ENCODE measurements at regions not wholly inside any gene's neighbourhood (a gene's known extent, or its start where the extent isn't known, plus 50 kb on each side); places are given as distances from the start of the nearest gene placed in this dataset.
"Not testable (repeated sequence)": the region's sequence is repeated elsewhere in the genome, so short reads cannot be mapped to it uniquely, and the experiment has no call there.

DNA sequence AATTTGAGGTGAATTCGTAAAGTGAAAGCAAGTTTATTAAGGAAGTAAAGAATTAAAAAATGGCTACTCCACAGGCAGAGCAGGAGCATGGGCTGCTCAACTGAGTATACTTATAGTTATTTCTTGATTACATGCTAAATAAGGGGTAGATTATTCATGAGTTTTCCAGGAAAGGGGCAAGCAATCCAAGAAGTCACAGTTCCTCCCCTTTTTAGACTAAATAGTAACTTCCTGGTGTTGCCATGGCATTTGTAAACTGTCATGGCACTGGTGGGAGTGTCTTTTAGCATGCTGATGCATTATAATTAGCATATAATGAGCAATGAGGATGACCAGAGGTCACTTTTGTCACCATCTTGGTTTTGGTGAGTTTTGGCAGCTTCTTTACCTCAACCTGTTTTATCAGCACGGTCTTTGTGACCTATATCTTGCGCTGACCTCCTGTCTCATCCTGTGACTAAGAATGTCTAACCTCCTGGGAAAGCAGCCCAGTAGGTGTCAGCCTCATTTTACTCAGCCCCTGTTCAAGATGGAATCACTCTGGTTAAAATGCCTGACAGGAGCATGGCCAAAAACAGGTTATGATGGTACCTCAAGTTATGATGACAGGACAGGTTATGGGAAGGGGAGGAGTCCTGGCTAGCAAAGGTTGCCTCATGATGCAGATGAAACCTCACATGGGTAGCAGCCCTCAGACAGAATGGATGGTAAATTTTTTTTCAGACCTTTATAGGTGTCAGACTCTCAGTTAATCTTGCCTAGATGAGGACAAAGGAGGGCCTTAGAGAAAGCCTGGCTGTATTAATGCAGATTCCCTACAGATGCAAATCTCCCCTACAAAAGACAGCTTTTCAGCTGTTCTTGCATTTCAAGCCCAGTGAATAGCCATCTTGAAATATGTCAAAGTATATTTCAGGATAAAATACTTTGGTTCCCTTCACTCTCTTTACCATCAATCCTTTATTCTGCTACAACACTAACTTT is 49.7 kb downstream of the SIPA1L2 start:
- no peak for DNase-seq (ENCODE audit: low spot score)

DNA sequence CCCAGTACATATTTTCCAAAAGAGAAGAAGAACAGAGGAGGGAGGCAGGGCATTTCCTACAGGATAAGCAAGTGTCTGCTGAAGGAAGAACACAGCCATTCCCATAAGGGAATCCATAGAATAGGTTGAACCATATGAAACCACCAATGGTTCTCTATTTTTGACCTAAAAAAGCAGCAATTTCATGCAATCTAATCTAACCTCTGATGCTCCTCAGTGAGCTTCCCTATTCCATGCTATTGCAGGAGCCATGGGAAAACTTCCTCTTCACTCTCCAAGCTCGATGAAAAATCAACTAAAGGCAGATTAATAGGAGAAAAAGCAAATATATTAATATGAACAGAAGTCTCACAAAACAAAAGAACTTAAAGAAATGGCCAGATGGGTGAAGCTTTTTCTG is 50.5 kb downstream of the SIPA1L2 start:
- no peak for DNase-seq (ENCODE audit: low spot score)

DNA sequence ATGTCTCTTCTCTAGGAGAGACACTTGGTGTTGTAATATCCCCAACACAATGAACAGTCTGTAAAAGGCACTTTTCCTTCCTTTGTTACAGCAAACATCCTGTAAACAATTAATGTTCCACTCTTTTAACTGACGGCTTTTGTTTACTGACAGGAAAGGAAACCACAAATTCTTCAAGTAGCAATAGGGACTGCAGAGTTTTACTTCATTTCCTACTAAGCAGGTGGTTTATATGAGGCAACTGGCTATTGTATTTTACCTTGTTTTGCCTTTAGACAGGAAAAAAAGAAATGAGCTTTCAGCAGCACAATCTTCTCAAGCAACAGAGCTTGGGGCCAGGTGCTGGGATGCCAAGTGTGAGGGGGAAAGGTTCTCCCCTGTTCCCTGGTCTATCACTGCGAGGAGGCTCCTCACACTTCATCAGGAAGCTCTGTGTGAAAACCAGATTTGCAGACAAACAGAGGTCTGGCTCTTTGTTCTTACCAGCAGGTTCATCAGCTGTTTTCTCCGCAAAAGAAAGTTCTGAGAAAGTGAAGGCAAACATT is 51.2 kb downstream of the SIPA1L2 start:
- DNase-seq (ENCODE audit: low spot score): no peak

DNA sequence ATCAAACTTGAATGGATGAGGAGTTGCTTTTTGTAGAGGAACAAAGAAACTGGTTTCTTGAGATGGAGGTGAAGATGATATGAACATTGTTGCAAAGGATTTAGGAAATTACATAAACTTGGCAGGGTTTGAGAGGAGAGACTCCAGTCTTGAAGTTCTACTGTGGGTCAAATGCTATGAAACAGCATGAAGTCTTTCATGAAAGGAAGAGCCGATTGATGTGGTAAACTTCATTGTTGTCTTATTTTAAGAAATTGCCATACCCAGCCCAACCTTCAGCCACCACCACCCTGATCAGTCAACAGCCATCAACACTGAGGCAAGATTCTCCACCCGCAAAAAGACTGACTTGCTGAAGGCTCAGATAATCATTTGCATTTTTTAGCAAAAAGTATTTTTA is 52.2 kb downstream of the SIPA1L2 start:
- DNase-seq (ENCODE audit: low spot score): no peak

DNA sequence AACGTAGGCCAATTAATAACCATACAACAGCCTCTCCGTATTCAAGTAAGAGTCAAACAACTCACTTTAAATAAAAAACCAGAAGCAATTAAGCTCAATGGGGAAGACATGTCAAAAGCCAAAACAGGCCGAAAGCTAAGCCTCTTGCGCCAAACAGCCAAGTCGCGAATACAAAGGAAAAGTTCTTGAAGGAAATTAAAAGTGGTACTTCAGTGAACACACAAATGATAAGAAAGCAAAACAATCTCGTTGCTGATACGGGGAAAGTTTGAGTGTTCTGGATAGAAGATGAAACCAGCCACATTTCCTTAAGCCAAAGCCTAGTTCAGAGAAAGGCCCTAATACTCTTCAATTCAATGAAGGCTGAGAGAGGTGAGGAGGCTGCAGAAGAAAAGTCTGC is 53.4 kb downstream of the SIPA1L2 start:
- DNase-seq (ENCODE audit: low spot score): no peak

DNA sequence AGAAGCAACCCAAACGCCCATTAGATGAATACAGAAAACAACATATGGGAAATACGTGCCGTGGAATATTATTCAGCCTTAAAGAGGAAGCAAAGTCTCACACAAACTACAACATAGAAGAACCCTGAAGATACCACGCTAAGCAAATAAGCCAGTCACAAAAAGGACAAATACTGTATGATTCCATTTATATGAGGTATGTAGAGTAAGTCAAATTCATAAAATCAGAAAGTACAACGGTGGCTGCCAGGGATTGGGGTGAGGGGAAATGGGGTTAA is 54.2 kb downstream of the SIPA1L2 start:
- no peak for DNase-seq (ENCODE audit: low spot score)

DNA sequence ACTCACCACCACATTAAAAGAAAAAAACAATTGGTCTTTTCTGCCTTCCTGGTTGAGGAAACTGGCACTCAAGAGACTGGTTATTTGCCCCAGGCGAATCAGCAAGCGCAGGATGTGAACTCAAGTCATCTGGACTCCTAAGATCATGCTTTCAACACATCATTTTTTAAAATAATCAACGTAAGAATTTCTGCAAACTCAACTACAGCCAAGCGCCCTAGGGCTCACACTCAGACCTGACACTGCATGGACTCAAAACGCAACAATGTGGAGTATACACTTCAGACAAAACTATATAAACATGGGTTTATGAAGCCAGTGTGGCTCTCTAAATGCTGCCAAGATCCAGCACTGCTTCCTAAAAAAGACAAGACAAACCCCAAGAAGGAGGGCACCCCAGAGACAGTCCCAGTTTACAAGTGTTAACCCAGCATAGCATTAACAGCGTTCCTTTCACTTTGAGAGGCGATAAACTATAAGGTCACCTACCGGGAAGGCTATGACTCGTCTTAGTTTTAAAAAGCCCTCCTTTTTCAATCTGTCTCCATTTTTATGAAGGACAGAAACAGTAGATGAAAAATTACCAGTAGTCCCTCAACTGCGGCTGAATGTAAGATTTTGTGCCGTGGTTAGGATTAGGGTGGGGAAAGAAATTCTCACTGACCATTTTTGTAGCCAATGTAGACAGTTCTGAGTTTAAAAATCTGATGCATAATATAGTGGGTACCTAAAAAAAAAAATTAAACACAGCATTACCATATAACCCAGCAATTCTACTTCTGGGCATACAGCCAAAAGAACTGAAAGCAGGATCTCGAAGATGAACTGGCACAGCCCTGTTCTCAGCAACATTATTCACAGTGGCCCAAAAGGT is 54.8 kb downstream of the SIPA1L2 start:
- DNase-seq (ENCODE audit: low spot score): peak; percentile 66

DNA sequence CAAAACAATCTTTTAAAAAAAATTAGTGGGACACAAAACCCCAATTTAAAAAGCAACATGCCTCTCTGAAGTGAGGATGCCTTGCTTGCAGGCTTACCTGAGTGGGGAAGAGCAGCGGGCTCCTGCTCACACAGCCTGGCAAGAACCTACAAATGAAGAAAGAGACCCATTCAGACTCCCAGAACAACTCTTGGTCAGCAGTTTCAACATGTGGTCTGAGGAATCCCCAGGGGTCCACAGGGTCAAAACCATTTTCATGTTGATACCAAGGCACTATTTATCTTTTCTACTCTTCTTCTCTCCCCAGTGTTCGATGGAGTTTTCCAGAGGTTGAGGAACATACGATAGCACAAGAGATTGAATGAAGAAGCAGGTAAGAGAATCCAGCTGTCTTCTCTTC is 55.9 kb downstream of the SIPA1L2 start:
- DNase-seq (ENCODE audit: low spot score): no peak

DNA sequence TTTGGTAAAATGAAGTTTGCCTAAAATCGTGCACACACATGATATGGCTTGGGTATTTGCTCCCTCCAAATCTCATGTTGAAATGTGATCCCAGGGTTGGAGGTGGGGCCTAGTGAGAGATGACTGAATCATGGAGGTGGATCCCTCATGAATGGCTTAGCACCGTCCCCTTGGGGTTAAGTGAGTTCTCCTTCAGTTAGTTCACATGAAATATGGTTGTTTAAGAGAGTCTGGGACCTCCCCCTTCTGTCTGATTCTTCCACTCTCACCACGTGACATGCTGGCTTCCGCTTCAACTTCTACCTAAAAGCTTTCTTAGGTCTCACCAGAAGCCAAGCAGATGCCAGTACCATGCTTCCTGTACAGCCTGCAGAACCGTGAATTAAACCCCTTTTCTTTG is 58.4 kb downstream of the SIPA1L2 start:
- no peak for DNase-seq (ENCODE audit: low spot score)

DNA sequence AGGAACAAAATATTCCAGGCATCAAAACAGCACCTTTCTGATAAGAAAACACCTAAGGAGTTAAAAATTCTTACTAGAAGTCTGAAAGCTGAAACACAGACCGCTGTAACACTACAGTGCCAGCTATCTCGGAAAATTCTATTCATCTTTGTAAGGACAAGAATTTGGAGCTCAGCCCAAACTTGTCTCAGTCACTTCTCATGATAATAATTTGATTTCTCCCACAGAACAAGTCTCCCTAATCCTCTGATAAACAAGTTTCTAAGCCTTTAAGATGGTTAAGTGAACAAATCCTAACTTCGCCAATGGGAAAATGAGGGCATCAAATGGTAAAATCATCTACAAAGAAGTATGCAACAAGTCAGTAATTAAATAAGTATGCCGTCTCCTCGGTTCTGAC is 59.9 kb downstream of the SIPA1L2 start:
- DNase-seq (ENCODE audit: low spot score): peak; percentile 73

DNA sequence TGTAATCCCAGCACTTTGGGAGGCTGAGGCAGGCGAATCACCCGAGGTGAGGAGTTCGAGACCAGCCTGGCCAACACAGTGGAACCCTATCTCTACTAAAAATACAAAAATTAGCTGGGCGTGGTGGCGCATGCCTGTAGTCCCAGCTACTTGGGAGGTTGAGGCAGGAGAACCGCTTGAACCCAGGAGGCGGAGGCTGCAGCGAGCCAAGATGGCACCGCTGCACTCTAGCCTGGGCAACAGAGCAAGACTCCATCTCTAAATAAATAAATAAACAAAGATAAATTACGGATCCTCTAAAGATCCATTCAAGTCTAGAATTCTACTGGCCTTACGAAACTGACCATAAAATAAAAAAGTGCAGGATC is 60.4 kb downstream of the SIPA1L2 start:
- not testable (repeated sequence) for DNase-seq (ENCODE audit: low spot score)

DNA sequence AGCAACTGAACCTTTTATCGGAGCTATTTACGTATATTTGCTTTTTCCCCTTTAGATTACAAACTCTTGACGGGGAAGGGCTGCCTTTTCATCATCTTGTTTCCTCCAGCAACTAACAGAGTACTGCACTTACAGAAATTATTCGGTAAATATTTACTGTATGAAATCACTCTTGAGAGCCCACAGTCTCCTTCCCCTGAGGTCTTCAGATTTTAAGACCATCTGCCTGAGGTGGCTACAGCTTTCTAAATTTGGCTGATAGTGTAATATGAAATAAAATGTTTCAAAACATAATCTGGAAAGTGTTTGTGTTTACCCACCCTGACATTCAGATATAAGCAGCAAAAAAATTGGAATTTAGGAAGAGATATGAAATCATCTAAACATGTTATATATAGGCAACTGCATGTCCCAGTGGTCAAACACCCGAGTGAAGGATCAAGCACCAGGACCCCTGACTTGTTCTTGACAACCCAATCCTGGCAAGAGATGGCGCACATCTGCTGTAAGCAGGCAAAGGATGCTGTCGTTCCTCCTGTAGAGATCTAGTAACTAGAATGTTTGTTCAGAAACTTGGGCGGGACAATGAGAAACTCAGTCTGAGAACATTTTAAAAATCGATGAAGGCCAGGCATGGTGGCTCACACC is 60.9 kb downstream of the SIPA1L2 start:
- no peak for DNase-seq (ENCODE audit: low spot score)

DNA sequence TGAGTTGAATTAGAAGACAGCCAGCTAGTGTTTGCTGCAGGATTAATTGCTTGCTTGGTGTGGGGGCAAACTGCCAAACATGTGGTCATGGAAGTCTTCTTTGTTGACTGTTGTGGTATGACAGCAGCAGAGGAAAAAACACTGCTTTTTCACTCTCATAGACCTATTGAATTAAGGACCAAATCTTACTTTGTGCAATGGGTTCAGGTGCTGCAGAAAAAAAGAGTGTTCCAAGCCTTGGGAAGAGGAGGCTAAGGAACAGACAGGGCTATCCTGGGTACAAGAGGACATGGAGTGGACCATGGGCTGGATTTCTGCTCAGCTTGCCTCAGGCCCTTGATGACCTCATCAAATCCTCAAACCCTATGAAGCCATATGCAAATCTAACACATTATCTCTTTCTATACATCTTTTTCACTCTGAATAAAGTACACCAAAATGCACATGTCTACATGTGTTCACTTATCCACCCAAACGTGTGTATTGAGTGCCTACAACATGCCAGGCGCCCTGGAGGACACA is 61.5 kb downstream of the SIPA1L2 start:
- DNase-seq (ENCODE audit: low spot score): no peak

DNA sequence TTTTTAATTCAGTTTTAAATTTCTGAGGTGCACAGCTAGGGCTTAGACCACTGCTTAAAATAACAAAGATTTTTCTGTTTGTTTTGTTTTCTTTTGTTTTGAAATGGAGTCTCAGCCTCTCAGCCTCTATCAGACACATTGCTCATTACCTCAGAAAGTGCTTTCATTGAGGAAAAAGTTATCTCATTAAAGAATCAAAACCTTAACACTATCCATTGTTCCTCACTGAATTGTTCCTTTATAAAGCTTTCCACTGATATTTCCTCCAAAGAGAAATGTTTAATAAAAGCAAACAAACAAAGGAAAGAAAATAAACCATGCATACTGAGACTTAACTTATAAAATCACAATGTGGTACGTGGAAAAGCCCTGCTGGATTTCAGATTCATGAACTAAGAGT is 63.8 kb downstream of the SIPA1L2 start:
- DNase-seq (ENCODE audit: low spot score): no peak

DNA sequence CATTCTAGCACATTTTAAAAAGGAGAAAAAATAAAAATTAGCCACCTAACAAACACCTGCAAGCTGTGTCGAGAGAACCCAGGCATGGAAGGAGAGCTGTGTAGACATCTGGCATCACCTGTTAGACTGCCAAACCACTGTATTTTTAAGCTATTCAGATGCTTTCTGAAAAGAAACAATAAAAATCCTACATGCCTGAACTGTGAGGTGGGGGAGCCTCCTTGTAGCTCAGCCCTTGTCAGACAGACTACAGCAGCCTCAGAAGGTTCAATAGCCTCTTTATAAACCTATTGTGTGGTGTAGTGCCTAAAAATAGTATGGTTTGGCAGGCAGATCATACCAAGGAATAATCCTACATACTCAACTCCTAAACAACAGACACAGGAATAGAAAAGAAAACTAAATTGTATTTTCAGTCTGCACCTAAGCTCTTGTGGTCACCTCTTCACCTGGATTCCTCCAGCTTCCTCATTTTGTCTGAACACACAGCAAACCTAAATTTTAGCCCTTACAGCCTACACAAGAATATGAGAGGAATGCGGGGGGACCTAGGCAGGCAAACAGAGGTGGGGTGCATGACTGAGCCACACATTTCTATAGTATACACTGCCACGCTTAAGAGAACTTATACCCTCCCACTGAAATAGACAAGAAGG is 67.0 kb downstream of the SIPA1L2 start:
- no peak for DNase-seq (ENCODE audit: low spot score)

DNA sequence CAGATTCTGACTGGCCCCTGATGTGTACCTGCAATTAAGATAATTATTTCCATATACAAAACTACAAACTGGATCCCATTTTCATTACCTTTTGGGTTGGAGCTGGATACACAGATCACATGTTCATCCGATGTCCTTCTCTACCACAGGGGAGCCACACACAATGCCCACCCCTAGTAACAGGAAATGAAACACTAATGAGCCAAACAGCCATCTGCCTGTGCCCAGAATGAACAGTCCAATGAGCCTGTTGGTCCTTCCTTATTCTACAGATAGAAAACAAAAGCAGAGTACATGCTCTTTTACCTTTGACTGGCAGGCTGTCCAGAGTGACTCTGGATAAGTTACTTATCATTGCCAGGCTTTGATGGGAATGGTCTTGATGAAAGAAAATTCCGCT is 68.6 kb downstream of the SIPA1L2 start:
- no peak for DNase-seq (ENCODE audit: low spot score)

DNA sequence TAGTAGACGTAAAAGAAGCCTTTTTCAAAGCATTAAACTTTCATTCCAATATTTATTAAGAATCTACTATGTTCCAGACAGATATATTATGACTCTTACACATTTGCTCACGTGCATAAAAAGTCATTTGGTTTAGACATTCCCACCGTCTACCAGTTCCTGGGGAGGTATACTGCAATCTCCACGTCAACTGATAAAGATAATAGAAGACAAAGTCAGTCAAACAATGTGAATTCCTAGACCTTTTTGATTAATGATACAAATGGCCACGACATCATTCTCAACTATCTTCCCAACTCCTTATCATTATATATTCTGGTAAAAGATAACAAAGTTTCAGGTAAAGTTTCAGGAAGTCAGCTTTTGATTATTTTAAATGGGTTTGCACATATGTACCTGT is 69.0 kb downstream of the SIPA1L2 start:
- DNase-seq (ENCODE audit: low spot score): no peak

DNA sequence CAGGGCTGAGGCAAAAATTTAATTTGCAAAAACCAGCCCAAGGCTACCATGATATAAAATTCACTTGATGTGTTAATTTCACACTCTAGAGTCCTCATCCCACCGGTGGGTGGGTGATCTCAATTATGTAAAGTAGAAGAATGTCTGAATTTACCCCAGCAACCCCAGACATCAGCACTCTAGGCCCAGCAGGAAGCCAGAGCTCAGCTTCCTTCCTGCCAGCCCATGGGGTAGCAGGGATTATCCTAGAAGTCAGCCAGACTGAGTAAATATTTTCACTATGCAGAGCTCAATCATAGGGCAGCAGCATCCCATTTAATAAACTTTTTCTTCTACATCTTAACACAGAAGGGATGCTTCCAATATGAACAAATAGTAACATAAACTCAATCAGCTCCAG is 71.0 kb downstream of the SIPA1L2 start:
- no peak for DNase-seq (ENCODE audit: low spot score)

DNA sequence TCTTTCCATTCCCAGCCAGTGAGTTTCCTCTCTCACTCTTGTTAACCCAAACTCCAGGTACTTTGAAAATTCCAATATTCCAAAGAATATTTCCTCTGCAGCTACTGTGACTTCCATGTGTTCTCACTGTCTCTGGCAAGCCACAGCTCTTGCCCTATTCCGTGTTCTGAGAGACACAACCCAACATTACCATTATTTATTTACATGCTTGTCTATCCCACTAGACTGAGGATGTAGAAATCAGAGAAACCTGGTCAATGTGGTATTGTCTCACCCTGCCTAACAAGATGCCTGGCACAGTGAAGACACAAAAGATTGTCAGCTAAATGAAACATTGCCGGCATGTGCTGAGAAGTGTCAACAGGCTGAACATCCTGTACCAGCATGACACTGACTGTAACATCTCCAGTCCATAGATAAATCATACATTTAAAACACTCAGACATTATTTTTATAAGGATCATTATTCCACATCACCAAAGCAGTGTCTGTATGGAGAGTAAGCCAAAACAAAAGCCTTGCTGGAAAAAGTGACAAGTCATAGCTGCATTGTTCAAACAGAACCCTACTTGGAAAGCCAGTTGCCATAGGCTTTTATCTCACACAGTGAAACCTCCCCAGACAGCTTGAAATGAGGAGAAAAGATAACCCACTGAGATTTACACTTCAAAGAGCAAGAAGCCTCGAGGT is 72.3 kb downstream of the SIPA1L2 start:
- DNase-seq (ENCODE audit: low spot score): peak; percentile 21

DNA sequence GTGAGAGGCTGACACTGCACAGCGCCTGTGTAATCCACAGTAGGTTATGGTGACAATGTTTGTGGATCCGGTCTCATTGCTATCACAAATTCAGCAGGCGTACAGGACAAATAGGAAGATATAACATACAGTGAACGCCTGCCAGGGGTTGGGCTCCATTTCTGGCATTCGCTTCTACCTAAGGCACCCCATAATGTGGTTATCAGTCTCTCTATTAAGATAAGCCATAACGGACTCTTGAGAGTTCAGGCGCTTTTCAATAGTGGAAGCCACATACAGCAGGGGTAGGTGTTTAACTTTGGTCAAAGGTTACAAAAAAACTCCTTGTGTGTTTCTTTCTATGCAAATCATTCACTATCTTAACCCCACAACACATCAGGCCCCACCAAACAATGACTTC is 72.8 kb downstream of the SIPA1L2 start:
- DNase-seq (ENCODE audit: low spot score): no peak

DNA sequence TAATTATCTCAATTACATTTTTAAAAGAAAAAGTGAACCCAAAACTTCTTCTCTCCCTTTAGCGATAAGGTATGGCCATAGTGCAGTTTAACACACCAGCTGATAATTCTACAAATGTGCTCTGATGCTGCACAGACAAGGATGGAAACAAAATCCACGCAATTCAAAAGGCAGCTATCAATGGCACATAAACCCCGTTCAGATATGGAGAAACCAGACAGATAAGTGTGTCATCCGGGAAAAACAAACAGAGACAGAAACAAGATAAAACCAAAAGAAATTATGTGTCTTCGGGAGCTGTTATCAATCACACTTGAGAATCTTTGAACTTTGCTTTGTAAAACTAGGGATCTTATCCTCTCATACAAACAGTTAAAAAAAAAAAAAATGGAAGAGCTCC is 73.6 kb downstream of the SIPA1L2 start:
- peak; percentile 97 for DNase-seq (ENCODE audit: low spot score)
